ENCODE measurements at regions not wholly inside any gene's neighbourhood (a gene's known extent, or its start where the extent isn't known, plus 50 kb on each side); places are given as distances from the start of the nearest gene placed in this dataset.

- no peak for DNase-seq (ENCODE audit: low read depth in 2 of 2)
These were observed 51.7 kb downstream of the SCN11A start for GRCh38 chr3:39000008-39000450.

- no peak for DNase-seq (ENCODE audit: low read depth in 2 of 2)
These were observed 53.7 kb downstream of the SCN11A start for GRCh38 chr3:38998086-38998485.

GRCh38 chr3:38996193-38996592 lies 55.6 kb downstream of the SCN11A start:
- no peak for DNase-seq (ENCODE audit: low read depth in 2 of 2)

DNA sequence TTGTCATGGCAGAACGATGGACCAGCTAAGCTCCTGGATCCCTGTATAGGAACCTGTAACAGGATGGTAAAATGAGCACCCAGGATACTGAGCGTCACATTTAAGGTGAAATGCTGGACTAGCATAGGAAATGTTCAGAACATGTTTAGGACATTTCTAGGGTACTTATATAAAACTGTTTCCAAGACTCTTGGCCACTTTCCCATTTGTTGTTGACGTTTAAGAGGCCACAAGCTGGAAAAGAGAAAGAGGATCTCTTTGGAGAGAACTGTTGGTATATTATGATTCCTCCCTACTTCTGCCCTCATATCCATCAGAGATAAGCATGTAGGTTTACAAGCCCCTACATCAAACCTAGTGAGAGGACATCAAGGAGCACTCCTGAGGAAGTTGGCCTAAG lies 57.5 kb downstream of the SCN11A start:
- DNase-seq (ENCODE audit: low read depth in 2 of 2): no peak

- DNase-seq (ENCODE audit: low read depth in 2 of 2): no peak
These were observed 59.5 kb downstream of the SCN11A start for GRCh38 chr3:38992117-38992760.

DNA sequence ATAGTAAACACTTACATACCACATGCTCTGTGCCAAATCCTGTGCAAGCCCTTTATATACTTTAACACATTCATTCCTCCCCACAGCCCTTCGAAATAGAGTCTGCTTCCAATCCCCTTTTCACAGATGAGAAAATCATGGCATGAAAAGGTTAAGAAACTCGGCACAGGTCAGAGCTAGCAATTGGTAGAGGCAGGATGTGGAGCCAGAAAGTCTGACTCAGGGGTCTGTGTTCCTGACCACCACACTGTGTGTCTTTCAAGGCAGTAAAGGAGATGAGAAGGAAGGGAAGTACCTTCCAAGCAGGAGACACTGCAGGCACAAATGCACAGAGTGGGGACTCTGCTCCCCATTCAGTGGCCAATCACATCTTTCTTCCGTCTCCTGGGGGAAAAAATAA lies 61.1 kb downstream of the SCN11A start:
- DNase-seq (ENCODE audit: low read depth in 2 of 2): no peak

DNA sequence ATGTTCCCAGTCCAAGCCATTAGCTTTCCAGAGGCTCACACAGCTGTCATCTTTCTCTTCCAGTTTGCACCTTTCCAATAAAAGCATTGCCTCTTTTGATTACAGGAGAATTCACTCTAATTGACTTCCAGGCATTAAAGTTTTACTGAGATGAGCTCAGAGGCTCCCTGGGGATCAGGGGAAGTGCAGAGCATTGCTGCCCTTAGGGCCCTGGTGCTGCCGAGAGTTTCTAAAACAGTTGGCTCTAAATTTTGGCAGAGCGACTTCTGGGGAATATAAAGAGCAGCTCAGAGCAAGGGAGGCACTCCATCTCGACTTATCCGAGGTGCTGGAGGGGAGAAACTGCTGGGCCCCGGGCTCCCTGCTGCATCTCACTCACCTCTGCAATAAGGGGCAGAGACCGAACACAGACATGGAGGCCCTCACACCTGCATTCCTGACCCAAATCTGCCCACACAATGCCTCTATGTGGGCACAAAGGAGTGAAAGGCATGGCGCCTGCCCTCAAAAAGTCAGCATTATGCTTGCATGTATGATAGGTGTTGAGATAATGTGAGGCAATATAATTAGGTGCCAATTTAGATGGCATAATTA lies 61.7 kb downstream of the SCN11A start:
- DNase-seq (ENCODE audit: low read depth in 2 of 2): no peak

GRCh38 chr3:38988955-38989354 lies 62.8 kb downstream of the SCN11A start:
- DNase-seq (ENCODE audit: low read depth in 2 of 2): no peak

DNA sequence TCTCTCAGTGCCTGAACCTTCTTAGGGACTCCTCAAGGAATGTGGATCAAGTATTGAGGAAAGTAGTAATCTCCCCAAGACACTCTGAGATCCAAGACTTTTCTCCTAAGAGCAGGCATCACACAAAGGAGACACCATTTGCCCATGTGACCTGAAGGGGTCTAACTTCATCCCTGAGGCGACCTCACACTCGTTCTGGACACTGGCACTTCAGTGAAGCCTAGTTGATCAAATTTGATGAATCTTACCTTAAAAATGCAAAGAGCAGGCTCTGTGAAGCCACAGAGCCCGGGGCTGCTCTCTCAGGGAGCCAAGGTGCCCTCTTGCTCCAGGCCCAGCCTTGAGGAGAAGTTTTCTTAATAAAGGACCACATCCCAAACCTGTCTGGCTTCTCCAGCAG lies 64.3 kb downstream of the SCN11A start:
- DNase-seq (ENCODE audit: low read depth in 2 of 2): no peak

DNA sequence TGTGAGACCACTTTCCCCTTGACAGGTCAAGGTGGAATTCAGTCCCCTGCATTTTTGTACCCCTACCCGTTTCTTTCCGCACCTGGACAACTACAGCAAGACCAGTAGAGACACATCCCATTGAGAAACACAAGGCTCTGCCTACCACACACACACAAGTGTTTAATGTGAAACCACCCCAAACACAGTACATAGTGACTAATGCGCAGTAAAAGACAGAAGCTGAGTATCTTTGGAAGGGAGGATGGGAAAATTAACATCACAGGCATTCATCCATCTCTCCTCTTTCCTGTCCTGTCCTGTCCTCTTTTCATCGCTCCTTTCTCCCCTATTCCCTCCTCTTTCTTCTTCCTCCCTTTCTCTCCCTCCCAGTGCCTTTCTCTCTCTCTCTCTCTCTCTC lies 64.8 kb downstream of the SCN11A start:
- no peak for DNase-seq (ENCODE audit: low read depth in 2 of 2)

DNA sequence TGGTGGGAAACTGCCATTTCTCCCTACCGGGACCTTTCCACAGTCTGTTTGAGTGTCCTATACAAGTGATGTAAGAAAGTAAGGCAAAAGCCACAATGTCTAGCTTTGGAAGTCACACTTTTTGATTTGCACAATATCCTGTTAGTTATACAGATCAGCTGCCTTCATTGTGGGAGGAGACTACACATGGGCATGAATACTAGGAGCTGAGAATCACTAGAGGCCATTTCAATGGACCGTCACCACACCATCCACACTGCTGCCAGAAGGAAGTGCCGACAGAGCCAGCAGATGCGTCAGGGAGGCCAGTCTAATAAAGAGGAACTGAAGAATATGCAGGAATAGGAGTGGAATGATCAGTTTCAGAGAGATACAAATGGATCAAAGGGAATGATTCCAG lies 65.8 kb downstream of the SCN11A start:
- DNase-seq (ENCODE audit: low read depth in 2 of 2): no peak

- DNase-seq (ENCODE audit: low read depth in 2 of 2): no peak
These were observed 66.2 kb downstream of the SCN11A start for GRCh38 chr3:38985581-38985980.

- no peak for DNase-seq (ENCODE audit: low read depth in 2 of 2)
These were observed 67.0 kb downstream of the SCN11A start for GRCh38 chr3:38984731-38985130.

GRCh38 chr3:38984110-38984509 lies 67.6 kb downstream of the SCN11A start:
- DNase-seq (ENCODE audit: low read depth in 2 of 2): no peak

- no peak for DNase-seq (ENCODE audit: low read depth in 2 of 2)
These were observed 70.8 kb downstream of the SCN11A start for GRCh38 chr3:38980938-38981337.

DNA sequence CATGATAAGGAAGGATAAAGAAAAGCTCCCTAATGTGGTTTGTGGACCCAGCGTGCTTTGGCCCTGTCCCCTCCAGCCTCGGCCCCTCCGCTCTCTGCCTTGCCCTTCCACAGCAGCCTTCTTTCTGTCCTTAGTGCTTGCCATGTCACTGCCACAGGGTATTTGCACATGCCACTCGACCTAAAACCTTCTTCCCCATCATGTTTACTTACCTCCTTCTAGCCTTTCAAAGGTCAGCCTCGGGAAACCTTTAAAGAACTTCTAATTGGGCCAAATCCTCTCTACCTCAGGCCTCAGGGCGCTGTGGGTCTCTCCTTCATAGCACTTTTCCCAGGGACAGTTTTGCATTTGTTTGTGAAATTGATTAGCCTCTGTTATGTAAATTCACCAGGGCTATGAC lies 73.0 kb downstream of the SCN11A start:
- no peak for DNase-seq (ENCODE audit: low read depth in 2 of 2)

DNA sequence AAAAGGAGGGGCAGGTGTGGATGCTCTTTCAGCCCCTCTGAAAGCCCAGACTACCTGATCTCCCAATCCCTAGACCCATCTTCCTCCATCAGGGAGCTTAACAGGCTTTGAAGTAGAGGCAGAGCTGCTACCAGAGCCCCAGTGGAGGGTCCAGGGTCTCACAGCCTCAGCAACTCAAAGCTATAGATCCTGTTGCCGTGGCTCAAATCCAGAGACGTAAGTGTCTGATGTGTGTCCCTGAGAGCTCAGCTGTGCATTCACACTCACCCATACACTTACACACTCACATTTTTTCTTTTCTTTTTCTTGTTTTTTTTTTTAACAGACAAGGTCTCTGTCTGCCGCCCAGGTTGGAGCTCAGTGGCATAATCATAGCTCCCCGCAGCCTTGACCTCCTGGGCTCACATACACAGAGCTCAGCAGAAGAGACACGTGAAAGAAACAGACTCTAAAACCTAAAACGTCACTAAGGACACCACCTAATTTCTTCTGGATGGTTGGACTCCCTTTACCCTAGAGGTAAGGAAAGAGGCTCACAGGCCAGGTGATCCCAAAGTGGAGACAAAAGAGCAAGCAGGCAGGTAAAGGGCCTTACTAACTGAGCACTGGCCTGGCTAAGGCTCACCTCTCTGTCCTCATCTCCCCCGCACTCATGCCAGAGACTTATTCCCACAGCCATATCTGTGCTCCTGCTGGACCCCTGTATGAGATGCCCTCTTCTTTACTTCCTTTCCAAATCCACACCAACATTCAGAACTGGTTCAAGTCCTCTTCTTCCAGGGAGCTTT lies 80.7 kb downstream of the SCN11A start:
- no peak for DNase-seq (ENCODE audit: low read depth in 2 of 2)

- DNase-seq (ENCODE audit: low read depth in 2 of 2): no peak
These were observed 82.2 kb downstream of the SCN11A start for GRCh38 chr3:38969317-38970235.

DNA sequence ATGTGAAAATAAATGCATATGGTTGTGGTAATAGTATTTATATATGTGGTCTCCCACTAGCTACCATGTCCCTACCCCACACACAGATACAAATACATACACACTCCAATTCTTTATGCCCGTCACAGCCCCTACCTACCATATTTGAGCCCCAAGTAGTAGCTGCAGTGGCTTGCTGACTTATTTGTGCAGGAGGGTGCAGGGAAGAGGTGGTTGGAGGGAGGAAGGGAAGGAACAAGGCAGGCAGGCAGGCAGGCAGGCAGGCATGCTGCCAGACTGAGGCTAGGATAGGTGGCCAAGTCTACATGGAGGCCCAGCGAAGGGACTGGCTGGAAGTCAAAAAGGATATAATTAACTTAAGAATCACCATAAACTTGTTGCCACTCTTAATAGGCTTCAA lies 82.9 kb downstream of the SCN11A start:
- DNase-seq (ENCODE audit: low read depth in 2 of 2): no peak

GRCh38 chr3:38968403-38968802 lies 83.3 kb downstream of the SCN11A start:
- no peak for DNase-seq (ENCODE audit: low read depth in 2 of 2)

GRCh38 chr3:38967693-38967989 lies 84.1 kb downstream of the SCN11A start:
- no peak for DNase-seq (ENCODE audit: low read depth in 2 of 2)

Measured in stimulated activated CD8-positive, alpha-beta memory T cell treated with anti-CD3 and anti-CD28 coated beads, Interleukin-2, amount 100 ng/mL, for 48 hours (primary cell).